ENCODE measurements at regions not wholly inside any gene's neighbourhood (a gene's known extent, or its start where the extent isn't known, plus 50 kb on each side); places are given as distances from the start of the nearest gene placed in this dataset.

GRCh38 chr15:87354661-87355410 lies 901.7 kb downstream of the NTRK3 start:
- DNase-seq (ENCODE audit: low spot score), result peak; percentile 64

GRCh38 chr15:87349181-87349580 lies 907.4 kb downstream of the NTRK3 start:
- DNase-seq (ENCODE audit: low spot score), result no peak

- no peak for DNase-seq (ENCODE audit: low spot score)
Observed at GRCh38 chr15:87348746-87349145, 907.8 kb downstream of the NTRK3 start.

DNA sequence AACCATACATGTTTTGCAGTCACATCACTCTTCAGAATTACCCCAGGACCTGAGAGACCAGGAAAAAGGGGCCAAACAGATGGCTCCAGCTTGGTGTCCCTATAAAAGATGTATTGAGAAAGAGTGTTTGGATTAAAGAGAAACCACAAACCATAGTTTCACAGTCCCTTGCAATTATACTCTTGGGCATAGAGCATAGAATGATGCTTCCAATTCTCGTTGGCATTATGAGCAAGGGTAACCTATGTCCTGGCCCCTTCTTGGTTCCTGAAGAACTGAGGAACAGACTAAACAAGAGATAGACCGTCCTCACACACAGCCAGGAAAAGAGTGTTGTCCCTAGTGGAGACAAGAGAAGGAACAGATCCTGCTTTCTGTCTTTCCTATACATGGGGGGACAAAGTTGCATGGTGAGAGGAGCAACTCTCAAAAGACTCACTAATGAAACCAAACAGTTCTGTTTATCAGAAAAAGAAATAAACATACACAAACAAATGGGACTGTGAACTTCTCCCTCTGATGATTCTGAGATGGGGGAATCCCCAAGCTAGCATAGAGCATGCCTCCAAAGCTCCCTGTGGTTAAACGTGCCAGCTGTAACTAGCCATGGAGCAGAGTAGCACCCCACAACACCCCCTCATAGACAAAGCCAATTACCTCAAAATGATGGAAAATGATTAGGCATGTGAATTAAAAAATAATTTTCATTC lies 908.6 kb downstream of the NTRK3 start:
- no peak for DNase-seq (ENCODE audit: low spot score)

DNA sequence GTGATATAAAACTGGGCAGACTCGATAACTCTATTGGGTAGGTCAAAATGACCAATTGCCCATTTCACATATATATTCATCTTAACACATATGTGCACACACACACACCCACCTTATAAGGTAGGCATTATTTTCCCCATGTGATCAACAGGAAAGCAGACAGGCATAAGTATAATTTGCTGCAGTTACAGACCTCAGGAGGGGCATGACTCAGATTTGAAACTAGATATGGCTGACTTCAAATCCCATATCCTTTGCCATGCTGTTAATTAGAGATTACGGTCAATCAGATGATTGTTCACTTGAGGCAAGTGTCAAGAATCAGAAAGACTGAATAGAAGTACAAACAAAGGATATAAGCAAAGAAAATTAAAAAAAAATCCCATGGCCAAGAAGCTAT lies 910.6 kb downstream of the NTRK3 start:
- DNase-seq (ENCODE audit: low spot score), result no peak

GRCh38 chr15:87343966-87344365 lies 912.6 kb downstream of the NTRK3 start:
- DNase-seq (ENCODE audit: low spot score), result no peak

DNA sequence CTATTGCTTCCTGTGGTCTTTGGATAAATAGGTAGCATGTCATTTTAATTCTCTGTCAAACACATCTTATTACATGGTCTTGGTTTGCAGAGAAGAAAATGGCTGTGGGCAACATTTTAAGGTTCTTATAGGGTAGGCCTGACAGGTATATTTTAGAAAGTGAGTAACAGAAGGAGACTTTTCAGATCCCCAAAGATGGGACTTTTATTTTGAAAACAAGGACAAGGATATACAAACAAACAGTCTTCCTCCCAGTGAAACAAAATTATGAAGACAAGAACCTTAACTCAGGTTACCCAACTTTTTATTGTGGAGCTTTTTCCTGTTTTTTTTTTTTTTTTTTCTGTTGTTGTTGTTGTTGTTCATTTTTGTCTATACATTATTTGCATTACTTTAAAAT lies 916.2 kb downstream of the NTRK3 start:
- DNase-seq (ENCODE audit: low spot score), result no peak

DNA sequence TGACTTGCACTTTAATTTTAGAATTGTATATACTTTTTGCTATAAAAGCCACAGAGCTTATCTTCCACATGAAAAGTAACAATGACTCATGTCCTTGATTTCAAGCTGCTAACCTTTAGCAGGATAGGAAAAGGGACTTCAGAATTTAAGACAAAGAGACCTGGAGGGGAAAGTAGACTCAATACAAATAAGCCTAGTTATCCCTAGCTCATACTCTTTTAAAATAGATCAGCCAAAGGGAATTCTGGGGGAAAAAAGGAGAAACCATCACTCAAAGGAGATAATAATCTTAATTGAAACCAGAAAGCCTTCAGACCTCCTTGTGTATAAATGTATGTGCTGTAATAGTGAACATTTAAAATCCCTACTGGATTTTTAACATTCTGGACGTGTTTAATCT lies 930.3 kb downstream of the NTRK3 start:
- no peak for DNase-seq (ENCODE audit: low spot score)

DNA sequence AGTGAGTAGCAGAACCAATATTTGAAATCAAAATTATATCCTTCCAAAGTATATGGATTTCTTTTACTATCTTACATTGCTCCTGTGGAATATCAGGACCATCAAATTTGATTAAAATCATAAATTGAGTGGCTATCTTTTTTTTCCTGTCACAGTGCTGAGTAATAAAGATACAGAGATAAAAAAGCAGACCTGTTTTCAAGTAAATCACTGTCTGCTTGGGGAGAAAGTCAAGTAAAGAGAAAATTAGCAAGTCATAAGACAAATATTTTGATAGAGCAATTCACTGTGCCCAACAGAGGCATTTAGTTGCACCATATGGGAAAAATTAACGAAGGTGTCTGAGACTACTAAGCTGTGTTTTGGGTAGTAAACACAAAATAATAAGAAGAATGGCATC lies 933.7 kb downstream of the NTRK3 start:
- DNase-seq (ENCODE audit: low spot score), result no peak

GRCh38 chr15:87322265-87322664 lies 934.3 kb downstream of the NTRK3 start:
- no peak for DNase-seq (ENCODE audit: low spot score)

DNA sequence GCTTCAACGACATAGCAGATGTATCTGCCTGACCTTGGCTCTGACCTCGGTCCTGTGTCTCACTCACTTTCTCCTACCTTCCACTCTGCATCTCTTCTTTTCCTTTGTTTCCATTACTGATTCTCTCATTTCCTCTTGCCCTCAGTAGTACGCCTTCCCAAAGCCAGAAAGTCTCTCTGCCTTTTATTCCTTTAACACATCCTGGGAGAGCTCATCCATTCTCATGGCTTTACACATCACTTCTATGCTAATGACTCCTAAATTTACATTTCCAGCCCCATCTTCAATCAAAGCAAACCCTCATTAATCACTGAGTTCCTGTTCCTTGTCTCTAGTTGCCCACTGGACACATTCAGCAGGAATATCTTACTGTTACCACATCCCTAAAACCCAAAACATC lies 938.6 kb downstream of the NTRK3 start:
- no peak for DNase-seq (ENCODE audit: low spot score)

DNA sequence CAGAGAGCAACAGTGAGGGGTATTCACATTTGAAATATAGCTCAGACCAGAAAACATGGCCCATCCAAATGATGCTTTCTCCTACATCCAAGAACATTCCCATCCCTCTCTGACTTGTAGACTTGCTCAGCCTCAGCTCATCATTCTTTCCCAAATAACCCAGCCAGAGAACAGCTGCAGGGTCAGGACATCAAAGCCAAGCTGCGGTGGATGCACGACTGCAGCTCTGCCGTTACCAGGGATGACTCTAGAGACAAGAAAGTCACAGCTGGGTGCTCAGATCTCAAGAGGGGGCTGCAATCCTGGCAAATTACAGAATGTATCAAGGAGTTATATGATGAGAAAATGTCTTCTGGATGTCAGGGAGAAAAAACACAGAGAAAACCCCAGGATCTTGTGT lies 944.3 kb downstream of the NTRK3 start:
- DNase-seq (ENCODE audit: low spot score), result no peak

- no peak for DNase-seq (ENCODE audit: low spot score)
Observed at GRCh38 chr15:87300146-87300545, 956.4 kb downstream of the NTRK3 start.

DNA sequence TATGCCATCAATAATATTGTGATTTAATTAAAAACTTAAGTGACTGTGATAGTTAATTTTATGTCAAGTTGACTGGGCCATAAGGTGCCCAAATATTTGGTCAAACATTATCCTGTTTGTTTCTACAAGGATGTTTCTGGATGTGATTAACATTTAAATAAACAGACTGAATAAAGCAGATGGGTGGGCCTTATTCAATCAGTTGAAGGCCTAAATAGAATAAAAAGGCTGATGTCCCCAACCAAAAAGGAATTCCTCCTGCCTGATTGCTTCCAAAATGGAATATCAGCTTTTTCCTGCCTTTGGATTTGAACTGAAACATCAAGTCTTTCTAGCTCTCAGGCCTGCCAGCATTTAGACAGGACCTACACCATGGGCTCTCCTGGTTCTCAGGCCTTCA lies 961.7 kb downstream of the NTRK3 start:
- no peak for DNase-seq (ENCODE audit: low spot score)

- no peak for DNase-seq (ENCODE audit: low spot score)
Observed at GRCh38 chr15:87293031-87293430, 963.5 kb downstream of the NTRK3 start.

GRCh38 chr15:87287156-87287555 lies 969.4 kb downstream of the NTRK3 start:
- no peak for DNase-seq (ENCODE audit: low spot score)

DNA sequence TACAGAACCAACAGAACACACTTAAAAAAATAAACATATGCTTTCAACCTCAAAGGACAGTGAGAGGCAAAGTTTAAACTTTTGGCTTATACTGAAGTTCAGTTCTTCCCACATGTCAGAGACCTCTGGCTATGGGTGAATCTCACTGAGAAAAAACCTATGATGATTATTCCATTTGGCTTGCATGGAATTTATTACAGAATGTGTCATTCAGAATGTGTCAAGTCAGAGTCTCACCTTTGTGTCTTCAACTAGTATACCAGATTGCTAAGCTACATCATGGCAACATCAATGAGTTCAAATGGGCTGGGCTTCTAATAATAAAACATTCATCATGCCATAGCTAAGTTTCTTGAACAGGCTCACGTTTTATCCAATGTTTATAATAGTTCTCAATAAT lies 987.0 kb downstream of the NTRK3 start:
- DNase-seq (ENCODE audit: low spot score), result peak; percentile 77

GRCh38 chr15:87268675-87269074 lies 987.9 kb downstream of the NTRK3 start:
- DNase-seq (ENCODE audit: low spot score), result peak; percentile 16

DNA sequence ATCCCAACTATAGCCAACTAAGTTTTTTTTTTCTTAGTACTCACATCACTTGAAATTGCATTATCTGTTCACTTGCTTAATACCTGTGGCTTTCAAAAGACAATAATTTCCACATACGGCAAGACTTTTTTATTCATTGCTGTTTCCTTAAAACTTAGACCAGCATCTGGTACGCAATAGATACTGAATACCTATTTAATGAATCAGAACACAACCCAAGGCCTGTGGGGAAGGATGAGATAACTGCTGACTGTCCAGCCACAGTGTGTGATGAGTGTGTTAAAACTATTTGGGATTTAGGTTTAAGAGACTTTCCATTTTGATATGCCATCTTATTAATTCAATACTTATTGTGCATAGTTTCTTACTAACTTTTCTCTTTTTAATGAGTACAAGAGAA lies 988.7 kb downstream of the NTRK3 start:
- peak; percentile 64 for DNase-seq (ENCODE audit: low spot score)

GRCh38 chr15:87263871-87264270 lies 992.7 kb downstream of the NTRK3 start:
- no peak for DNase-seq (ENCODE audit: low spot score)

GRCh38 chr15:87263296-87263695 lies 993.2 kb downstream of the NTRK3 start:
- no peak for DNase-seq (ENCODE audit: low spot score)

DNA sequence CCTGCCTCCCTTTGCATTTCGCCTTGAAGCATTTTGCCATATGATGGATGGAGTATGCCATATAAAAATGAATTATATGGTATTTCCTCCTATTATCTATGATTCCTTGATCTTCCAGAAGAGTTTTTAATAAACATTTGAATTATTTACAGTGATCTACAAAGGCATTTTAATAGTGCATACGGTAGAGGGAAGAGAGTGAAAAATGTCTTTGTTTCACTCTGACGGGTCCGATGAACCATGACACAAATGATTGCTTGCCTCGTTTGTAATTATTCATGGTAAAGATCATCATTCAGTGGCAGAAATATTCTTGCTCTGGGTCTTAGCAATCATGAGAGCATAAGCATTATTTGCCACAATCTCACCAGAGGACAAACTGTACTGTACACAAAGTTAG lies 1010.9 kb downstream of the NTRK3 start:
- no peak for DNase-seq (ENCODE audit: low spot score)

DNA sequence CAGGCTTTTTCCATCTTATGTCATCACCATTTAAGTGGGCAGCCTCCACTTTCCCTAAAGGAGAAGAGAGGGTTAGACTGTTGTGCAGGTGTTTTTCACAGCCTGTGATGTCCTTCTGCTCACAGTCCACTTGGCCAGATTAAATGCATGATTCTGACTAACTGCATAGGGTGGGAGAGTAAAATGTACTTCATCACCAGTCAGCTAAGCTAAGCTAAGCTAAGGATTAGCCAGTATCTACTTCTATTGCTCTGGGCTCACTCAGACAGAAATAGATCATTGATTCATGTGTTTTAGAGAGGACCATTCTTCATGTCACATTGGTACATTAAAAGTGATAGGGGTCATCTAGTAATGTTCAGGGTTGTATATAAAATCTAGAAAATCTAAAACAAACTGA lies 1013.1 kb downstream of the NTRK3 start:
- no peak for DNase-seq (ENCODE audit: low spot score)
